Naive thymus-derived CD4-positive, alpha-beta T cell (primary cell): ENCODE measurements at regions not wholly inside any gene's neighbourhood (a gene's known extent, or its start where the extent isn't known, plus 50 kb on each side); places are given as distances from the start of the nearest gene placed in this dataset.

Source experiments
- ATAC-seq: fragments of 150-1000 bp; cut with Tn5 transposase; 2 replicates; pipeline ENCODE4 v1.10.0; 2021; ENCODE audit warnings: mild to moderate bottlenecking, moderate library complexity
- CTCF ChIA-PET: fragments of 350-600 bp; sonication (Branson Sonifier 250); formaldehyde crosslinking; loops from one replicate; lab custom pipeline; 2021; ENCODE audit warnings: antibody characterized with exemption; lab: Charles Lee
- POLR2A ChIA-PET: fragments of 350-600 bp; sonication (Branson Sonifier 250); formaldehyde crosslinking; loops from one replicate; lab custom pipeline; 2021; ENCODE audit warnings: antibody characterized with exemption, inconsistent platforms; lab: Charles Lee
- DNase-seq, 9 donors: peaks; one replicate each; pipeline versions ENCODE4 v3.0.0 to v3.0.0-alpha.2; 2020 to 2022; ENCODE audit warnings: mixed read lengths in 1 of 9
- H3K27ac ChIP-seq: one replicate; pipeline ENCODE4 v1.7.0; 2013; ENCODE audit warnings: mild to moderate bottlenecking, low read depth, low read length, moderate library complexity
- H3K27me3 ChIP-seq, 2 donors: one replicate each; pipeline ENCODE4 v1.7.0; 2013; ENCODE audit warnings: low read length in 2 of 2, mild to moderate bottlenecking in 2 of 2, moderate library complexity in 2 of 2; ENCODE audit not compliant: control insufficient read depth in 2 of 2, insufficient read depth in 2 of 2
- H3K36me3 ChIP-seq, 3 experiments: 1 replicate in 2 of 3; 2 replicates in 1 of 3; pipeline ENCODE4 v1.7.0; 2013; ENCODE audit warnings: low read length in 3 of 3, mild to moderate bottlenecking in 3 of 3, moderate library complexity in 1 of 3; ENCODE audit not compliant: insufficient read depth in 3 of 3, control insufficient read depth in 2 of 3
- H3K4me1 ChIP-seq, 2 donors: one replicate each; pipeline ENCODE4 v1.7.0; 2013; ENCODE audit warnings: low read length in 2 of 2, mild to moderate bottlenecking in 2 of 2, moderate library complexity in 1 of 2; ENCODE audit not compliant: control insufficient read depth in 2 of 2, insufficient read depth in 2 of 2
- H3K4me3 ChIP-seq: 2 replicates; pipeline ENCODE4 v1.7.0; 2013; ENCODE audit warnings: mild to moderate bottlenecking, low read length
- H3K9me3 ChIP-seq, 3 experiments: 1 replicate in 2 of 3; 2 replicates in 1 of 3; pipeline ENCODE4 v1.7.0; 2013; ENCODE audit warnings: low read length in 3 of 3; ENCODE audit not compliant: control insufficient read depth in 2 of 3
- H3K27ac Mint-ChIP-seq, 9 donors: one replicate each; pipeline ENCODE4 v1.8.0; 2020 to 2022; ENCODE audit warnings: mixed read lengths in 9 of 9, mild to moderate bottlenecking in 8 of 9, moderate library complexity in 5 of 9, inconsistent platforms in 2 of 9
- H3K27me3 Mint-ChIP-seq, 5 donors: one replicate each; pipeline ENCODE4 v1.8.0; 2021 to 2022; ENCODE audit warnings: mixed read lengths in 5 of 5, mild to moderate bottlenecking in 1 of 5
- H3K36me3 Mint-ChIP-seq, 5 donors: one replicate each; pipeline ENCODE4 v1.8.0; 2020 to 2022; ENCODE audit warnings: mixed read lengths in 5 of 5, mild to moderate bottlenecking in 3 of 5, inconsistent platforms in 1 of 5
- H3K4me1 Mint-ChIP-seq, 7 donors: one replicate each; pipeline ENCODE4 v1.8.0; 2020 to 2022; ENCODE audit warnings: mixed read lengths in 7 of 7, mild to moderate bottlenecking in 3 of 7, inconsistent platforms in 1 of 7
- H3K4me3 Mint-ChIP-seq, 10 donors: one replicate each; pipeline ENCODE4 v1.8.0; 2020 to 2022; ENCODE audit warnings: mild to moderate bottlenecking in 10 of 10, mixed read lengths in 10 of 10, moderate library complexity in 6 of 10, inconsistent platforms in 2 of 10
- H3K9me3 Mint-ChIP-seq, 11 donors: one replicate each; pipeline ENCODE4 v1.8.0; 2020 to 2022; ENCODE audit warnings: mixed read lengths in 11 of 11, mild to moderate bottlenecking in 4 of 11, inconsistent platforms in 1 of 11, moderate library complexity in 1 of 11
- intact Hi-C, 2 donors: fragments of 100-400 bp; cut with micrococcal nuclease; formaldehyde crosslinking; loops; one replicate each; pipeline ENCODE4 v1.15.1; 2023

DNA sequence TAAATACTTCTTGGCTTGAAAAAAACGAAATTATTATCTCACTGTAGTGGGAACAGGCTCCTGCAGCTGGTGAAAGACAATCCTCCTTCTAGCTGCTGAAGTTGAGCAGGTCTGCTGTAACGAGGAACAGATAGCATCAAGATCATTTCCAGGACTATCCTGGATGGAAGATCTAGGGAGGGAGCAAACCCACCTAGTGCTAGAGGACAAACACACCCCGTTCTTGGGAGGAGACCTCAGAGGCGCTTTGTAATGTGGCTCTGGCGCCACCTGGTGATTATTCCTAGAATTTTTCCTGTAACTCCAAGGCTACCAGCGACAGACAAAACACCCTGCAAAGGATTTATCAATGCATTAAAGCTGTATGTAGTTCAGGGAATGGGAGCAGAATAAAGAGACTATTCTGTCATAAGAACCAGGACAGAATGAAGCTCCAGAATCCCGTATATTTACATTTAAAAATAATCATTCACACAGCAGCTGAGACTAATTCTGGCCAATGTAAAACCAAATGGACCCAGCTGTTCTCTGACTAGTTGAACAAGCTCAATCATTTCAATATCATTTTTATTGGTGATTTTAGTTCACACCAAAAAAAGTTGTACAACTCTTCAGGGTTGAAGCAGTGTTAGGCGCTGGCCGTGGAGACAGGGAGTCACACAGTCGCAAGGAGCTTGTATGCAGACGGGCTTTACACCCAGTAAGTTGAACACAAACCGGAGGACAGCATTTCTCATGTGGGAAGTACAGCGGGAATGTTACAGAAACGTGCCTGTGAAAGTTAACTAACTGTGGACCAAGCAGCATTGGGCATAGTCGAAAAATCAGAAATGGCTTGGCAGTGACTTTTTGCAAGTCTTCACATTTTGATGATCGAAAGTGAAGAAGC, 290.3 kb downstream of the TRIB2 start:
- Mint-ChIP-seq H3K36me3 (no peaks in the 10 kb centered on the region), H3K4me3 (no peak overlapping the region), H3K9me3 (no peaks in the 10 kb centered on the region), H3K4me1 (peaks cover 0 to 9% (median 0%) of the 10 kb centered on the region in 7 donors), H3K27me3 (peaks cover 5 to 52% (median 11%) of the 10 kb centered on the region in 5 donors), H3K27ac (peak overlapping the region in 1 of 9 donors; percentile 5)
- intact Hi-C loops, result loop anchor here (1.0 to 10.0 kb wide), 15 partner anchors 76 to 1530 kb away; no protein-coding TSS in a partner anchor
- Histone ChIP-seq H3K4me3 (no peak overlapping the region), H3K27me3 (no peaks in the 10 kb centered on the region), H3K4me1 (no peaks in the 10 kb centered on the region), H3K27ac (no peak overlapping the region), H3K9me3 (no peaks in the 10 kb centered on the region), H3K36me3 (no peaks in the 10 kb centered on the region)
- DNase-seq (peak; percentile 31 to 70 (median 55)), ATAC-seq (peak; percentile 66)
- POLR2A ChIA-PET, result interaction anchor here (0.7 kb wide), 1 partner anchor 37 kb away, joined by 3 read pairs; no protein-coding TSS in a partner anchor
- CTCF ChIA-PET, result interaction anchor here (0.6 to 3.4 kb wide), 40 partner anchors 9 to 1874 kb away, joined by 3 to 34 read pairs (median 4); partner anchors contain the start of gene TRIB2

DNA sequence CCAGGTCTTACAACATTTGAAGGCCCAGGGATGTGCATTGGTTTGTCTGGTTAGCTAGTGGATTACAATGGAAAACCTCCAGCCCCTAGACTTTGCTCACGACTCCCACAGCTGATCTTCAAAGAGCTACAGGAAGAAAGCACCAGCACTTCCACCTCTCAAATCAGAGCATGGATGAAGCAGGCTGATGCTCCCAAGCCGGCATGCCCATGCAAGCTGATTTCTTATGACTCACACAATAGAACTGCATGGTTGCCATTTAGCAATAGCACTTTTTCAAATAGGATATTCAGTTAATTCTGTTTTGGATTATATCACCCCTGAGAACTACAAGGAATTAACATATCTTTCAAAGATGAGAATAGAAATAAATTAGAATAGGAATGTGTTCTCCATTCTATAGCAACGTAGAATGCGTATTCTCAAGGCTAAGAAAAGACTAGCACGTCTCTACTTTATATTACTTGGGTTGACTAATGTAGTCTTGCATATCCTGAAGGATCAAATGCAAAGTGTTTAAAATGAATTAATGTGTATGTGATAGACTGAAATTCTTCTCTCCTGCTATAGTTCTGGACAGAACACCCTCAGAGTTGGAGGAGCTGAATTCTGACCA, 292.4 kb downstream of the TRIB2 start:
- POLR2A ChIA-PET, result no interaction called here
- Histone ChIP-seq H3K4me3 (no peak overlapping the region), H3K4me1 (no peaks in the 10 kb centered on the region), H3K27me3 (no peaks in the 10 kb centered on the region), H3K9me3 (no peaks in the 10 kb centered on the region), H3K27ac (no peak overlapping the region), H3K36me3 (no peaks in the 10 kb centered on the region)
- no peak for ATAC-seq
- Mint-ChIP-seq H3K9me3 (no peaks in the 10 kb centered on the region), H3K27me3 (peaks cover 24 to 39% (median 27%) of the 10 kb centered on the region in 5 donors), H3K4me1 (peaks cover 0 to 9% (median 0%) of the 10 kb centered on the region in 7 donors), H3K4me3 (no peak overlapping the region), H3K27ac (no peak overlapping the region), H3K36me3 (no peaks in the 10 kb centered on the region)
- DNase-seq, result no peak
- intact Hi-C loops, result loop anchor here (5.0 to 10.0 kb wide), 4 partner anchors 152 to 1532 kb away; no protein-coding TSS in a partner anchor
- CTCF ChIA-PET, result interaction anchor here (0.6 kb wide), 1 partner anchor 78 kb away, joined by 3 read pairs; no protein-coding TSS in a partner anchor

DNA sequence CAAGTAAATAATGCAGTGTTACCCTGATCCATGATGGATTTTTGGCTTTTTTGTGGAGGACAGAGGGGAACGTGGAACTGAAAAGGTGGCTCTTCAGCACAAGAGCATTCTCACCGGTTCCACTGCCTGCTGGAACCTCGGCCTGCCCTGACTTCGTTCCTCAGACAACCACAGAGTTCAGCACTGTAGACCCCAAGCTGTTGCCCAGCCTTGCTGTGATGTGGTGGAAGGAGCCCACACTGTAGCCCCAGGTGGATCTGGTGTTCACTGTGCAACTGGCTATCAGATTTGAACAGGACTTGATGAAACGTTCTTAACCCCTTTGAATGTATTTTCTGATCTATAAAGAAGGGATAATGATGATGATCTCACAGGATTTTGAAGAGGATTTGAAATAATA, 293.5 kb downstream of the TRIB2 start:
- Histone ChIP-seq H3K9me3 (no peaks in the 10 kb centered on the region), H3K4me1 (no peaks in the 10 kb centered on the region), H3K36me3 (no peaks in the 10 kb centered on the region), H3K27me3 (peaks cover 0 to 6% of the 10 kb centered on the region in 2 donors), H3K4me3 (no peak overlapping the region), H3K27ac (no peak overlapping the region)
- CTCF ChIA-PET, result no interaction called here
- POLR2A ChIA-PET, result no interaction called here
- Mint-ChIP-seq H3K4me3 (no peak overlapping the region), H3K27me3 (peaks cover 30 to 38% (median 35%) of the 10 kb centered on the region in 5 donors), H3K9me3 (no peaks in the 10 kb centered on the region), H3K36me3 (no peaks in the 10 kb centered on the region), H3K27ac (no peak overlapping the region), H3K4me1 (peaks cover 0 to 9% (median 0%) of the 10 kb centered on the region in 7 donors)
- intact Hi-C loops, result no loop called here
- ATAC-seq, result no peak
- no peak for DNase-seq

DNA sequence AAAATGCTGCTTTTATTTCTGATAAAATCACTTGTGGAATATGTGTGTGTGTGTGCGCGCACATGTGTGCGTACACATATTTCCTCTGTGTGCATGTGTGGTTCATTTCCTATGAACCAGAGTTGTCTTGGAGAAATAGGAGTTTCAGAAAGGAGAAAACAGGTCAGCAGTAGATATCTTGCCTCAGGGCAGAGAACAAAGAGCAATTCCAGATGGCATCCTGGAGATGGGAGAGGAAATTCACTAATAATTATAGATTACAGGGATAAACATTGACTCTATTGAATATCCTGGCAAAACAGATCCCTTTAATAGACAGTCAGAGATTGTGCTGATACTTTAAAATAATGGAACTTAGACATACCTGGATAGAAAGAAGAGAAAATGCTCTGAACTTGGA, 298.0 kb downstream of the TRIB2 start:
- DNase-seq, result no peak
- H3K4me1 Mint-ChIP-seq, result peaks cover 0 to 6% (median 0%) of the 10 kb centered on the region in 7 donors
- ChIA-PET CTCF (no interaction called here), POLR2A (no interaction called here)
- H3K27me3 Mint-ChIP-seq, result peaks cover 45 to 55% (median 54%) of the 10 kb centered on the region in 5 donors
- H3K4me3 Mint-ChIP-seq, result no peak overlapping the region
- H3K9me3 Mint-ChIP-seq, result peaks cover 0 to 3% (median 0%) of the 10 kb centered on the region in 11 donors
- Histone ChIP-seq H3K27me3 (peaks cover 0 to 11% of the 10 kb centered on the region in 2 donors), H3K4me3 (no peak overlapping the region), H3K4me1 (no peaks in the 10 kb centered on the region), H3K9me3 (no peaks in the 10 kb centered on the region), H3K36me3 (no peaks in the 10 kb centered on the region), H3K27ac (no peak overlapping the region)
- H3K27ac Mint-ChIP-seq, result no peak overlapping the region
- intact Hi-C loops, result no loop called here
- no peak for ATAC-seq
- no peaks in the 10 kb centered on the region for H3K36me3 Mint-ChIP-seq

DNA sequence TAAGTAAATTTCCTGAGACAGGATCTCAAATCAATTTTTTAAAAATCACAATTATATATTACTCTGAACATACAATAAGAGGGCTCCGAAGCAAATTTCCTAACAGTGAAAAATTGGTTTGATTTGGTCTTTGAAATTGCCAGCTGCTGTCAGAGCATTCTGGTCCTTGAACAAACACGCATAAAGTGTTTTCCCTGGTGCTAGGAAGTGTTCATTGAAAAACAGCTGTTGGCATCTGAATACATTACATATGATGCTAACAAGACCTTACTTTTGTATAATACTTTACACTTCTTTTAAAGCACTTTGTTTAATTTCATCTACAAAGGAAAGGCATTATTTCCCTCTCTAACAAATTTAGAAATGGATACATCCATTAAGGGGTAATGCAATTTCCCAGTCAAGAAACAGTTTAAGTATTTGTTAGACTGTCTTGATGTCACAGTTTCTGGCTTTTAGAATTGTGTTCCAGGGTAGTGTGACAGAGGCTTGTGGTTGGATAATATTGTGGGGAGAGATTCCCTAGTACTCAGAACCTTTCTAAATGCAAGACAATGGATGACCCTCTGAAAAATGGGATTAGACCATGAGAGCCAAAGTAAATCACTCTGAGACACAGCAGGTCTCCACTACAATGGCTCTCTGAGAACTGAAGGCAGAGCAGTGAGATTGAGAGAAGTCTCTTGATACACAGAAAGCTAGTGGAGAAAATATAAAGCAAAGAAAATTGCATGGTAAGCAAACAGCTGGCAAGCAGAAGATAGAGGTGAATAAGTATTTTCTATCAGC, 299.0 kb downstream of the TRIB2 start:
- peak overlapping the region in 1 of 9 donors; percentile 78 for H3K27ac Mint-ChIP-seq
- no peak overlapping the region for H3K4me3 Mint-ChIP-seq
- ATAC-seq (no peak), DNase-seq (no peak)
- intact Hi-C loops, result no loop called here
- ChIA-PET POLR2A (interaction anchor here (0.7 kb wide), 1 partner anchor 1447 kb away, joined by 3 read pairs; no protein-coding TSS in a partner anchor), CTCF (interaction anchor here (0.9 kb wide), 1 partner anchor 9 kb away, joined by 4 read pairs; no protein-coding TSS in a partner anchor)
- no peaks in the 10 kb centered on the region for H3K36me3 Mint-ChIP-seq
- H3K4me1 ChIP-seq, result no peaks in the 10 kb centered on the region
- no peaks in the 10 kb centered on the region for H3K36me3 ChIP-seq
- H3K4me1 Mint-ChIP-seq, result peaks cover 0 to 6% (median 0%) of the 10 kb centered on the region in 7 donors
- H3K9me3 Mint-ChIP-seq, result peaks cover 0 to 3% (median 0%) of the 10 kb centered on the region in 11 donors
- no peaks in the 10 kb centered on the region for H3K9me3 ChIP-seq
- H3K4me3 ChIP-seq, result no peak overlapping the region
- H3K27me3 Mint-ChIP-seq, result peaks cover 41 to 59% (median 52%) of the 10 kb centered on the region in 5 donors
- no peak overlapping the region for H3K27ac ChIP-seq
- H3K27me3 ChIP-seq, result peaks cover 0 to 11% of the 10 kb centered on the region in 2 donors

DNA sequence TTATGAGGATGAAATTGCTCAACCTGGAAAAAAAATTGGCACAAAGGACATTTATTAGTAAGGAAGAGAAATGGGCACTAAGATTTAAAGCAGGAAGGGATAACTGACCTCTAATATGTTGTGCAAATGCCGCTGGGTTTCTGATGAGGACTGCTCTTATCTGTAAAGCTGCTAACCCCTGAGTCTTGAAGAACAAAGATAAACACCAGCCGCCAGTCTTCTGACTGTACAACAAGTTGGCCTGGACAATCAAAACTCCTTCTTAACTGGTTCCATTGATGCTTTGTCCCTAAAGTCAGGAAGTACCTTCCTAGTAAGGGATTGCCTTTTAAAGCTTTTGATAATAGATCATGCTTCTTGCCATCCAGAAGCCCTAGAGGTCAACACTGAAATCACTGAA, 301.8 kb downstream of the TRIB2 start:
- Mint-ChIP-seq H3K9me3 (peaks cover 0 to 3% (median 0%) of the 10 kb centered on the region in 11 donors), H3K27ac (no peak overlapping the region), H3K4me1 (peaks cover 0 to 6% (median 0%) of the 10 kb centered on the region in 7 donors), H3K27me3 (peaks cover 34 to 51% (median 41%) of the 10 kb centered on the region in 5 donors), H3K36me3 (no peaks in the 10 kb centered on the region), H3K4me3 (no peak overlapping the region)
- CTCF ChIA-PET, result interaction anchor here (2.1 kb wide), 1 partner anchor 11 kb away, joined by 9 read pairs; no protein-coding TSS in a partner anchor
- Histone ChIP-seq H3K36me3 (no peaks in the 10 kb centered on the region), H3K9me3 (no peaks in the 10 kb centered on the region), H3K27me3 (peaks cover 0 to 15% of the 10 kb centered on the region in 2 donors), H3K4me1 (no peaks in the 10 kb centered on the region), H3K27ac (no peak overlapping the region), H3K4me3 (no peak overlapping the region)
- POLR2A ChIA-PET, result no interaction called here
- DNase-seq (no peak), ATAC-seq (no peak)
- intact Hi-C loops, result no loop called here
